Activated CD4-positive, CD25-positive, alpha-beta regulatory T cell treated with anti-CD3 and anti-CD28 coated beads, Interleukin-2, amount 50 U/mL, for 24 hours (primary cell): ENCODE measurements at regions not wholly inside any gene's neighbourhood (a gene's known extent, or its start where the extent isn't known, plus 50 kb on each side); places are given as distances from the start of the nearest gene placed in this dataset.
"Not testable (repeated sequence)": the region's sequence is repeated elsewhere in the genome, so short reads cannot be mapped to it uniquely, and the experiment has no call there.

Experiments
- ATAC-seq, 2 donors: fragments of 150-1000 bp; cut with Tn5 transposase; one replicate each; pipeline ENCODE4 v1.10.0; 2021; ENCODE audit warnings: mild to moderate bottlenecking in 1 of 2, moderate library complexity in 1 of 2

DNA sequence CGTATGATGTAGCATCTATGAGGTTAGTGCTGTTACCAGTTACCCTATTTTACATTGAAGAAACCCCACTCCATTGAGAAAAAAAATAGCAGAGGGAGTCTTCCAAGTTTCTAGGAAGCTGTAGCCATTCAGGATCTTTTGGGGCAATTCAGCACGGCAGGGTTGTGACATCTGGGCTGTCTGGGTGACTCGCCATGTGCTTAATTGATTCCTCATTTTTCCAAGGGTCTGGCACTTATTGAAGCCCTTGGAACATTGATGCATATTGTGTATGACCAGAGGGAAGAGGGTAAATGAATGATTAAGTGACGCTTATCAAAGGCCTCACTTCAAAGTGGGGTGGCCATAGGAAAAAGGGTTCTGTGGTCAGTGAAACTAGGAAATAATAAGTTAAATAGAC, 248.7 kb downstream of the ARHGAP12 start:
- no peak for ATAC-seq

DNA sequence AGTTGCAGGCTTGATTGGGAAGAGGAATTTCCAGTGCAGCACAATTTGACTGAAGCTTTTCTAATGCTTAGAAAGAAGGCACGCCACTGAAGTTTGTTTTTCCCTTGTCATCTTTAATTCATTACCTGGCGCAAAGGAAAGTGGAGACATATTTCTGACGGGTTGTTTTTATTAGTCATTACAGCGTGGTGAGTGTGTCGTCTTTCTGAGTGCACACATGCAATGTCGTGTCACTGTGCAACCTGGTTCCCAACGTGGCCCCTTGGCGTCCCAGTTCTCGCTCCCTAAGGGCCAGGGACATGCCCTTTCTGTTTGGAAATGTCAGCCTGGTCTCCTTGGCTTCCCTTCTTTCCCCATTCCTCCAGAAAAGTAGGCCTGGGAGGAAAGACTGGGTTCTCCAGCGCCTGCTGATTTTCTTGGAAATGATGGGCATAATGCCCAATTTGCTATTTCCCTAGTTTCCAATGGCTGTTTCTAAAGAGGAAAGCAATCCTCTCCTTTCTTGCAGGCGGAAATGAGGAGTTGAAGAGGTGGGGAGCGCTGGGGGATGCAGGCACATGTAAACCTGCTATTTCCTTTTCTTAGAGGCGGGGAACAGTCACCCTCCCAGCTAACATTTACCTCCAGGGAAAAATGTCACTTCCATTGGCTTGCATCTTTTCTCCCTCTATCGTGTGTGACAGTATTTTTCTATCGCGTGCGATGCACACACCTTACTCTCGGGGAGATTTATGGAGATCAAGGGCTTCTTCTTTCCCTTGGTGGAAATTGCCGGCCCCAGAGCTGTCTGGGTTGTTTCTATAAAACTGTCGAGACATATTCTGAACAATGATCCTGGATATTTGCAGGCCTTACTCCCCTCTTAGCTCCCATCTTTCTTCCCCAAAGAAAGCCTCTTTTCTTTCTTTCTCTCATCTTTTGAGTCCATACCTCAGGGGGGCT, 249.8 kb downstream of the ARHGAP12 start:
- ATAC-seq = no peak

DNA sequence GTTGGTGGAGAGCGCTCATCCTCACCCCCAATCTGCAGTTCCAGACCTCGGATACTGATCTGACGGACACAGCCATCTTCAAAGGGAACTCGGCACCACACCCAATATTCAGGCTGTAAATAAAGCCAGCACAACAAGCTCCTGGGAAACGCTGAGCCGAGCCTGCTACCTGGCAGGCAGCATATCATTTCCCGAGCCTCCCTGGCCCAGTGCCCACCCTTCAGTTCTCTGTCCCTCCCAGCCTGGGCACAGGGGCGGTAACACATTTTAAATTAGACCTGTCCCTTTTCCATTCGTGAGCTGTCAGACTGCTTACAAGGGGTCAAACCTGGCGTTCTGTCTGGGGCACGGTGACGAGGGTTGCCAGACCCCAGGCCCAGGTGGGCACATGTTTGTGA, 250.5 kb downstream of the ARHGAP12 start:
- no peak for ATAC-seq

DNA sequence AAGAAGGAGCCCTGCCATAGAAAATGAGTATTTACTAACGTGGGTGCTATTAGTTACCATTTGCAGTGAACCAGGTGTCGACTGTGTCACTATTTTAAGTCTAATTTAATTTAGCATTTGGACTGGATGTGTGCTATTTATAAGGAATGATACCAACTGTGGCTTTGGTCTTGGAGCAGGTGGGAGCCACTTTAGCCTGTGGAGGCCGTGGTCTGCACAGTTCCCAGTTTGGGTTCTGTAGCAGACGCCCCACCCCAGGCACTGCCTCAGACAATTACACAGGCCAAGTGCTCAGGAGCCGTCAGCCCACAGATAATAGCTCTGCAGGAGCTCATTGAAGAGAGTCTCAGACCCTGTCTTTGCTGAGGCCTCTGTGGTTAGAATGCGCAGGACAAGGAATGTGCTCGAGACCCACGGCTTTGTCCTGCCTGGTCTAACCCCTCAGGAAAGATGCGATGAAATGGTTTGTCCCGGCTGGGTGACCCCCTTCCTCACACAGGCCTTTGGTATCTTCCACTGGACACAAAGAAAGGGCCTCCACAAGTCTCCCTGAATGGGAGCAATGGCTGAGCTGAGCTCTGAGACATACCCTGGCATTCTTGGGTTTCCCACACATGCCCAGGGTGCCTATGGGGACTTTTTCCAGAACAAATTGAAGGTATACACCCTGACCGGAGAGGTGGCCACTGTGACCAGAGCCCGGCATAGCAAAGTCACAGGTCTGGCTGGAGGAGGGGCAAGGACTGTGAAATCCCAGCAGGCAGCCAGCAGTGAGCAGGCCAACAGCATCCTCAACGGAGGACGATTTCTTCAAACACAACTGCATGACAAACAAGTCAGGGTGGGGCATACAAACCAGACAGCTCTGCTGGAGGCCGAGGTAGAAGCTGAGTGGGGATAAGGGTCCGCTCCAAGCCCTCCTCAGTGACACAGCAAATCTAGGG, 251.2 kb downstream of the ARHGAP12 start:
- no peak for ATAC-seq

DNA sequence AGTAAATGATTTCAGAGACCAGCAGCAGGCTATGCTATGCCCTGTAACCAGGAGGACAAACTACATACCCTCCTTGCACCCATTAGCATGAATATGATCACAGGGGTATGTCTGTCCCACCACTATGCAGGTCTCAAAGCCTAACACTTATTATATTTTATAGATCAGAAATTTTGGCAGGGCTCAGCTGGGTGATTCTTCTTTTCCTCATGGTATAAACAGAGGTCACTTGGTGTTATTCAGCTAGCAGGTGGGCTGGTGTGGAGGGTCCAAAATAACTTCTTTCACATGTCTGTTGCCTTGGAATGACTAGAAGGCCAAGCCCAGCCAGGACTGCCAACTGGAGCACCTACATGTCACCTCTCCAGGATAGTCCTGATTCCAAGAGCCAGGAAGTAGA, 252.9 kb downstream of the ARHGAP12 start:
- ATAC-seq = no peak

DNA sequence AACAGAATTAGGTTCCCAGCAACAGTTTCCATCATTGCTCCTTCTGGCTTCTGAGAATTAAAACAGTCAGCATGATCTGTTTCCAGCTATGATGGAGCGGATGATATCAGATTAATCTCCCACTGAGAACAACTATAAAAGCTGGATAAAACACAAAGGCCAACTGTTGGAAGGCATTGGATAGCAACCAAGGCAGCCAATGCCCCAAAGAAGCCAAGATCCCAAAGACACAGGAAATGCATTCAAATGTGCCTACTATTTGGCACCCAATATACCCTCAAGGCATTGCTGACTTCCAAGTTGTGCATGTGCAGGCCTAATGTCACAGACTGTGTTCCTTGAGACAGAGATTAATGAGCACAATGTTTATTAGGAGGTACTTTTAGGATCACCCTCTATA, 259.3 kb downstream of the ARHGAP12 start:
- ATAC-seq = no peak

DNA sequence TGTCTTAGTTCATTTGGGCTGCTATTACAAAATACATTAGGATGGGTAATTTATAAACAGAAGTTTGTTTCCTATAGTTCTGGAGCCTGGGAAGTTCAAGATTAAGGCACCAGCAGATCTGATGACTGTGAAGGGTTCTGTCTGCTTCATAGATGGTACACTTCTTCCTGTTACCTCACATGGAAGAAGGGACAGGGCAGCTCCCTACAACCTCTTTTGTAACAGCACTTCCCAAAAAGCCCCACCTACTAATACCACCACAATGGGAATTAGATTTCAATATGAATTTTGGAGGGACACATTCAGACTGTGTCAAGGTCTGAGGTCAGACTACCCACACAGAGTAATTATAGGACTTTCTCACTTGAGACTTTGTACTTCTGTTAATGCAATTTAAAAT, 260.3 kb downstream of the ARHGAP12 start:
- ATAC-seq = no peak

DNA sequence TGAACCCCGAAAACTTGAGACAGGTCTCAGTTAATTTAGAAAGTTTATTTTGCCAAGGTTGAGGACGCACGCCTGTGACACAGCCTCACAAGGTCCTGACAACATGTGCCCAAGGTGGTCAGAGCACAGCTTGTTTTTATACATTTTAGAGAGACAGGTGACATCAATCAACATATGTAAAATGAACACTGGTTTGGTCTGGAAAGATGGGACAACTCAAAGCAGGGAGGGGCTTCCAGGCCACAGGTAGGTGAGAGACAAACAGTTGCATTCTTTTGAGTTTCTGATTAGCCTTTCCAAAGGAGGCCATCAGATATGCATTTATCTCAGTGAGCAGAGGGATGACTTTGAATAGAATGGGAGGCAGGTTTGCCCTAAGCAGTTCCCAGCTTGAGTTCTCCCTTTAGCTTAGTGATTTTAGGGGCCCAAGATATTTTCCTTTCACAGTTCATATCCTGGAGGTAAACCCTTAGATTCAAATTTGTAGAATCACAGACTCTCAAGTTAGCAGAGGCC, 262.8 kb downstream of the ARHGAP12 start:
- ATAC-seq = not testable (repeated sequence)

DNA sequence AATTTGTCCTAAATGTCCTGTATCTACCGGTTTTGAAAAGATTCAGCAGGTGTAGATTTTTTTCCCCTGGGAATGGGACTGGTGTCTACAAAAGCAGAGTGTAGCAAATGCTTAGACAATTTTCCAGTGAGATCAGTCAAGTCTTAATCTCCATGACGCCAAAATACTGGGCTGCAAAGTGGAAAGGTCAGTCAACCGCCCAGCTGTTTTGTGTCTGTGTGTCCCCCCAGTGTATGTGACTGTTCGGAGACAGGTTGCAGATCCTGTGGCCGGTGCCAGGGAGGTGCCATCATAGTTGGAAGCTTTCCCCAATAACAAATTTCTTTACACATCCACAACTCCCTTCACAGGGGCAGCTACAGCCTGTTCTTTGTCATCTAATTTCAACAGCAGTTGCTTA, 263.8 kb downstream of the ARHGAP12 start:
- ATAC-seq = no peak

DNA sequence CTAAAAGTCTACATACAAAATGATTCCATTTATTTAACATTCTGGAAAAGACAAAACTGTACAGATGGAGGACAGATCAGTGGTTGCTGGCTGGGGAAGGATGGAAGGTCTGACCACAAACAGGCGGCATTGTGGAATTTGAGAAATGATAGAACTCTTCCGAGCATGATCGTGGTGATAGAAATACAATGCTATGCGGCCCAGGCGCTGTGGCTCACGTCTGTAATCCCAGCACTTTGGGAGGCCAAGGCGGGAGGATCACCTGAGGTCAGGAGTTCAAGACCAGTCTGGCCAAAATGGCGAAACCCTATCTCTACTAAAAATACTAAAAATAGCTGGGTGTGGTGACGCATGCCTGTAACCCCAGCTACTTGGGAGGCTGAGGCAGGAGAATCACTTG, 264.6 kb downstream of the ARHGAP12 start:
- ATAC-seq = not testable (repeated sequence)

DNA sequence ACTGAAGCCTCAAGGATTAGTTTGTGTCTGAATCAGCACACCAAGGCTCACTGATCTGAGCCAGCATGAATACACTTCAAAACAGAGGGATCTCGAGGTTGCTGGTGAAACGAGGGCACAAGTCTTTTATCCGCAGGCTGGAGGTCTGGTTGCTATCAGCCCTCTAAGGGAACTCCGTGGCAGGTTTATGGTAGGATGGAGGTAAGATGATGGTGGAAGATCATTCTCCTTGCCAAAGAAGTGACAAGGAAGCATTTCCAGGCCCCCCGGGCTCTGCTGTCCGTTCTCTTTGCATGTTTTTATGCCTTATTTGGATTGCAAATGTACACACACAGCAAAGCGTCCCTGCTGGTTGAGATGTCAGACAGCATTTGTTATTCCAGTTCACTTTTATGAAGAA, 268.3 kb downstream of the ARHGAP12 start:
- ATAC-seq = no peak

DNA sequence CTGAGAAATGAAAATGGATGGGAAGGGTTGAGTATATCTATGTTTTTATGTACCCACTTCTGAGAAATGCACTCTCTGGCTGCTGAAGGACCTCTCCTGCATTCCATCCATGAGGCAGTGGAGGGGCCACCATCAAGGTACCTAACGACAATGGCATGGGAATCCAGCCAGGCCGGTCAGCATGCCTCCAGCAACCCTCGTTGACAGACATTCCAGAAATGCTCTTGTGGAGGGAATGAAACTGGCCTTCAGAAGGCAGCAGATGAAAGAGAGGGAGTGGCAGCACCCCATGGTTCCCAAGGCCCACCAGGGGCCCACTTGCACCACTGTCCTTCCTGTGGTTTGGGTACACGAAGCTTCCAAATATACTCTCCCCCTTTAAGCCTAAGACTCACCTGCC, 269.0 kb downstream of the ARHGAP12 start:
- no peak for ATAC-seq

DNA sequence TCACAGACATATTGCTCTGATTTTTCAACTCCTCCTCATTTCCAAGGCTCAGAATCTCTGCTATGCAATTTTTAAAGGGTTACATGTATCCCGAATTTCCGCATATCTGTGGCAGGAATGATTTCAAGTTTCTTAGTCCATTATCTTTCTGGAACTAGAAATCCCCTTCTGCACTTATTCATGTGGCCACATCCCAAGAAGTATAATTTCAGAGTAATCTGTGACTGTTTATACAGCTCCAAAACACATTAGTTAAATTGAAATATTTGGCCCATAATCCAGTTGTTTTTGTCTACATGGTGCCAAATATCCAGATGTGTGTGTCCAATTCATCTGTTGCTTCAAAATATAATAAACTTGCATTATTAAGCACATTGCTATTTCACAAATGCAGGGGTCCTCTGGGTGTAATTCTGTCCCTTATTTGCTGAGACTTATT, 271.2 kb downstream of the ARHGAP12 start:
- no peak for ATAC-seq

DNA sequence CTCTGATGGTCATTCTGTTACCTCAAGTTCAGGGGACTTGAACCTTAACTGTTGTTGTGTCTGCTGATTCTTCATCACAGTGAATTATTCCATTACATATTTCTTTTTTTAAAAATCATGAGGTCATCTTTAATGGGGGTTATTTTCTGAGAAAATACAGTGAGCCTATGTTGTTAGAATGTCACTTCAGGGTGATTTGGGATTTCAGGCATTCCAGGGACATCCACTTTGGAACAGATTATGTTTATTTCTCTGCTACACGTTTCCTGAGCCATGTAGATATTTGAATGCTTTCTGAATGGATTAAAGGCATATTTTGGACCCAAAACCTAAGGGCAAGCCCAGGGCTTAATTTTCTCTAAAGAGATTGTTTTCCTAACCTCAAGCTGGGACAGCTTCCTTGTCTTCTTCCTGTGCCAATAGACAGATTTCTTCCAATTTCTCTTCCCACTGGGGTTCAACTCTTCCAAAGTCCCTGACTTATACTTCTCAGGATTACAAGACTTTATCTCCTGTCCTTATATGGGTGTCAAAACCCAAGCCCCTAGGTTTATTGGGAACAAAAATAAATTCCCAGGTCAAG, 271.7 kb downstream of the ARHGAP12 start:
- no peak for ATAC-seq

DNA sequence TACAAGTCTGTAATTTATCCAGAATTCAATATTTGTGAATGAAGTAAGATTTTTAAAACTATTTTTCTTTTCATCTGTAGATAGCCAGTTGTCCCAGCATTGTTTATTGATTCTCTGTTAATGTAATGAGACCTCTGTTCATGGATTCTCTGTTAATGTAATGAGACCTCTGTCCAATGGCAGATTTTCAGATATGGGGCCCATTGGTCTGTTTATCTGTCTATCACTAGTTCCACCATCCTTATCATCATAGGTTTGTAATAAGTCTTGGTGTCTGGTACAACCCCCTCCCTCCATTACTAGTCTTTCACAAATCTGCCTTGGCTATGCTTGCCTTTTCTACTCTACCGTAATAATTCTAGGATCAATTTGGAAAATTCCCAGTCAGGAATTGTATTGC, 276.6 kb downstream of the ARHGAP12 start:
- no peak for ATAC-seq

DNA sequence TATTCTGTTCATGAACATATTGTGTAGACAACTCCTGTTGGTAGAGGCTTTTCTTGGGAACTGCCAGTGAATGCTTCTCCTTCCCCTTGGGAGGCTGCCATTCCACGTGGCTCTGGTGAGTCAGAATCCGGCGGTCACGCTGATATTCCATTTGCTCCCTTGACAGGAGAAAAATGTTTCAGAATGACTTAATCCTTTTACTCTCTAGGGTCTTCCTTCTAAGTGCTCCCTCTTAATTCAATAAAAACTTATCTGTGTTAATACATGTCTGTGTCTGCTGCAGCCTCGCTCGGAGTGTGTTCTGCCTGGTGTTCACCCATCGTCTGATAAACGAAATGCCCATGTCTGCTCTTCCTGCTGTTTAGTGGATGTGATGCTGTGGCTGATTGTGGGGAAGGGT, 278.6 kb downstream of the ARHGAP12 start:
- ATAC-seq = no peak

DNA sequence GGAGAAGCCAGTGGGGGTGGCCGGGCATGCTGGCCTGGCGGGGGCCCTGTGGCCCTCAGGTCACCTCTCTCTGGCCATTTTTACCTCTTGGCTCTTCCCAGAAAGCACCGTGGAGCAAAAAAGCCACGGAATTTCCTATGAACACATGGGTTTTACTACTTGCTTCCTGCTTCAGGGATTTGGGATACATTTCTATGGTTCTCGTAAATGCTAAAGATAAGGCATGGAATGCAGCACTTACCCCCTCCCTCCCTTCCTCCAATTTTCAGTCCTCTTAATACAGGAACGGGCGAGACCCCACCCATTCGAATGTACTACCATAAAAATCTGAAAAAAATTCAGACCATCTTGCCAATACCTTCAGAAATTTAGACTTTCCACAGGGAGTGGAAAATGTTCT, 279.7 kb downstream of the ARHGAP12 start:
- no peak for ATAC-seq

DNA sequence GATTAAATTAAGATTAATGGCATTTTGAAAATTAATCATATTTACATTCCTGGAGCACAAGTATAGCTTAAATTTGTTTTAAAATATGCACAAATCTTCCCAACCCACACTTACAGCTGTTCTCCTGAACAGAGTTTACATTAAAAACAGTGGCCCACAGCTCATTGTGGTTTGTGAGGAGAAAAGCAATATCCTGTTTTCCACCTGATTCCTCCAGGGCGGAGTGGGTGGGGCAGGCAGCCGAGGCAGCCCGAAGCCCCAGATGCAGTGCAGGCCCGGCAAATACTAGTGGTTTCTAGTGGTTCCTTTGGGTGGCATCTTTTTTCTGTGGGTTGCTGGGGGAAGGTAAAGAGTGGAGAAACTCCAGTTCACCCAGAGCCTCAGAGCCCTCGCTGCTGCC, 280.8 kb downstream of the ARHGAP12 start:
- no peak for ATAC-seq

DNA sequence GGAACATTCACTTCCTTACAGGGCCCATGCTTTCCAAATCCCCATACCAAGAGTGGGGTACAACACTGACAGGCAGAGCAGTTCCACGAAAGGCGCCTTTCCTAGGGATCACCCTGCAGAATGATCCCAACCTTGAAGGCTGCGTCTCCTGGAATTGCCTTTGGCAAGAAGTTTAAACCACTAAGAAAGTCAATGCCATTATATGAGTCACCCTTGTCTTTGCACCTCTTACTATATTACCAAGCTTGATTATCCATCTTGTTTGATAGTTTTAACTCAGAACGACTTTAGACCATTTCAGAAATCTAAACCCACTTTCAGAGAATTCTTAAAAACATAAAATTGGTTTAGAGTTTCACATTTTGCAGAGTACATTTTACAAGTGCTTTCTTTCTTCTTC, 282.1 kb downstream of the ARHGAP12 start:
- no peak for ATAC-seq

DNA sequence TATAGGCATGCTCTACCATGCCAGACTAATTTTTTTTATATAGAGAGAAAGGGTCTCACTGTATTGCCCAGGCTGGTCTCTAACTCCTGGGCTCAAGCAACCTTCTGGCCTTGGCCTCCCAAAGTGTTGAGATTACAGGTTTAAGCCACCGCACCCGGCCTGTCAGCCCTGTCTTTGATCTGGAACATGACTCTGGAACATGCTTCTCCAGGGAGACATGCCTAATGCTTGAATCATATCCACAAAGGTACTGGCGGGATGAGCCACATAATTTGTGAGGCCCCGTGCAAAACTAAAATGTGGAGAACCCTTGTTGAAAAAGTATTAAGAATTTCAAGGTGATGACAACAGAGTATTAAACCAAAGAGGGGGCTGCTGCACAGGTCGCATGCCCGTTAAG, 282.8 kb downstream of the ARHGAP12 start:
- no peak for ATAC-seq

DNA sequence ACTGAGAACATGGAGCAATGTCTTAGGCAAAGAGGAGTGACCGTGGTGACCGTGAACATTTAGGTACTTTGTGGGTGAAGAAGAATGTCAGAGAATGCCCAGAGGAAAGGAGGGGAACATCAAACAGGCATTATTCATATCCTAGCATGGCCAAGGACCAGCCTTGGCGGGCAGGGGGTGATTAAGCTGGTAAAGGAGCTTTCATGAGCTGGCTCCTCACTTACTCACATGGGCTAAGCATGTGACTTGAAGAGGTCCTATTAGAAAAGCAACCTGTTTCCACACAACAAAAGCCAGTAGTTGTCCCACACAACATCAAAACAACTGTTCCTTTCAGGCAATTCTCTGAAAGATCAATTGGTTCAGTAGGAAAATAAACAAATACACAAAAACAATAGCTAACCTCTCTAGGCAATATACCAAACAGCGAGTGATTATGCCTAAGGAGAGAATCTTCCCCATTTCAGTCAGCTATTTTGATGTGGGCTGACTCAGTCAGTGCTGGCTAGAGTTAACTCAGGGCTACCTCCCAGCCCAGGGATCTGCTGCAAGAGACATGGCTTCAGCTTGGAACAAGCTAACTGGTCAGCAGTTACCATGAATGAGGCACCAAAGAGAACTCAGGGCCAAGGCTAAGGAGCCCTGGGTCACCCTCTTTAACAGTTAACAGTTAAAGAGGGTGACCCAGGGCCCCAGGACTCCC, 283.5 kb downstream of the ARHGAP12 start:
- ATAC-seq = no peak

DNA sequence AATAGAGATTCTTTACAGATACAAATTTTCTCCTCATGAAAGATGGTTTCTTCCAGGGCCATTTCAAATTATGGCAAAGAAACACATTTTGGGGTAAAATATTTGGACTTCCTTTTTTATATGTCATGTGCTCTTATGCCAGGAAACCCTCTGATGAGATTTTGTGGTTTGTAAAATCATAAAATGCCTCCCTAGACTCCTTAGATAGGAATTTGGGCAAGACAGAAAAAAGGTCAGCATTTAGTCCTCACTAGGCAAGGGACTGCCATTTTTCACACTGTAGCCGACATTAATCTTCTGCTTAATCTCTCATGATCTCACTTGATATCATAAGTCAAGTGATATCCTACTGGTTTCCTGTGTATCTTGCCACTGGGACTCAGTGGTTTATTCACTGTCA, 286.4 kb downstream of the ARHGAP12 start:
- no peak for ATAC-seq
